ENCODE measurements at regions not wholly inside any gene's neighbourhood (a gene's known extent, or its start where the extent isn't known, plus 50 kb on each side); places are given as distances from the start of the nearest gene placed in this dataset.

- H3K4me1 ChIP-seq (ENCODE audit: insufficient read depth): peaks cover 5% of the 10 kb centered on the region
- H3K4me3 ChIP-seq: no peak overlapping the region
- H3K9me2 ChIP-seq (replicated peaks; ENCODE audit: insufficient read depth): no peaks in the 10 kb centered on the region
- no peak overlapping the region for H3K27ac ChIP-seq
- TF ChIP-seq EZH2phosphoT487 (IDR thresholded peaks at IDR 0.05; ENCODE audit: low read depth, severe bottlenecking, unreplicated experiment) (no peak), CTCF (IDR thresholded peaks at IDR 0.05; ENCODE audit: poor library complexity) (no peak), EZH2 (IDR thresholded peaks at IDR 0.05; ENCODE audit: borderline replicate concordance) (no peak)
- H3K79me2 ChIP-seq: no peaks in the 10 kb centered on the region
- H3K4me2 ChIP-seq: no peak overlapping the region
- no peak overlapping the region for H2AFZ ChIP-seq
- H3K27me3 ChIP-seq: no peaks in the 10 kb centered on the region
- DNase-seq (ENCODE audit: low spot score): no peak
- no peaks in the 10 kb centered on the region for H4K20me1 ChIP-seq (ENCODE audit: insufficient read depth, poor library complexity, severe bottlenecking)
- 89% methylated on average over 10 of the region's 10 CpGs for WGBS (ENCODE audit: low lambda C conversion rate, missing lambda C conversion rate)
- H3K36me3 ChIP-seq (replicated peaks; ENCODE audit: insufficient read depth, low read depth): no peaks in the 10 kb centered on the region
- no peaks in the 10 kb centered on the region for H3K9me3 ChIP-seq (ENCODE audit: low read depth)
These were observed 286.8 kb upstream of the SHH start for GRCh38 chr7:156099085-156099484.

- no peaks in the 10 kb centered on the region for H3K9me2 ChIP-seq (replicated peaks; ENCODE audit: insufficient read depth)
- WGBS (ENCODE audit: low lambda C conversion rate, missing lambda C conversion rate): 82% methylated on average over 20 of the region's 20 CpGs
- no peaks in the 10 kb centered on the region for H4K20me1 ChIP-seq (ENCODE audit: insufficient read depth, poor library complexity, severe bottlenecking)
- TF ChIP-seq CTCF (IDR thresholded peaks at IDR 0.05; ENCODE audit: poor library complexity) (no peak), EZH2phosphoT487 (IDR thresholded peaks at IDR 0.05; ENCODE audit: low read depth, severe bottlenecking, unreplicated experiment) (no peak), EZH2 (IDR thresholded peaks at IDR 0.05; ENCODE audit: borderline replicate concordance) (no peak)
- no peaks in the 10 kb centered on the region for H3K36me3 ChIP-seq (replicated peaks; ENCODE audit: insufficient read depth, low read depth)
- H3K9me3 ChIP-seq (ENCODE audit: low read depth): no peaks in the 10 kb centered on the region
- no peak overlapping the region for H3K4me3 ChIP-seq
- no peak overlapping the region for H3K27ac ChIP-seq
- DNase-seq (ENCODE audit: low spot score): no peak
- peaks cover 5% of the 10 kb centered on the region for H3K4me1 ChIP-seq (ENCODE audit: insufficient read depth)
- no peaks in the 10 kb centered on the region for H3K27me3 ChIP-seq
- H3K4me2 ChIP-seq: no peak overlapping the region
- H3K79me2 ChIP-seq: no peaks in the 10 kb centered on the region
- no peak overlapping the region for H2AFZ ChIP-seq
These were observed 284.7 kb upstream of the SHH start for GRCh38 chr7:156096771-156097538.

- TF ChIP-seq CTCF (IDR thresholded peaks at IDR 0.05; ENCODE audit: poor library complexity): no peak
- no peak for TF ChIP-seq EZH2 (IDR thresholded peaks at IDR 0.05; ENCODE audit: borderline replicate concordance)
- WGBS (ENCODE audit: low lambda C conversion rate, missing lambda C conversion rate): 72% methylated on average over 9 of the region's 9 CpGs
- H3K9me2 ChIP-seq (replicated peaks; ENCODE audit: insufficient read depth): no peaks in the 10 kb centered on the region
- no peaks in the 10 kb centered on the region for H3K9me3 ChIP-seq (ENCODE audit: low read depth)
- no peak overlapping the region for H3K4me3 ChIP-seq
- H3K27me3 ChIP-seq: no peaks in the 10 kb centered on the region
- DNase-seq (ENCODE audit: low spot score): no peak
- peaks cover 5% of the 10 kb centered on the region for H3K4me1 ChIP-seq (ENCODE audit: insufficient read depth)
- H3K27ac ChIP-seq: no peak overlapping the region
- no peaks in the 10 kb centered on the region for H3K79me2 ChIP-seq
- no peaks in the 10 kb centered on the region for H4K20me1 ChIP-seq (ENCODE audit: insufficient read depth, poor library complexity, severe bottlenecking)
- H2AFZ ChIP-seq: no peak overlapping the region
- no peak overlapping the region for H3K4me2 ChIP-seq
- no peaks in the 10 kb centered on the region for H3K36me3 ChIP-seq (replicated peaks; ENCODE audit: insufficient read depth, low read depth)
These were observed 283.8 kb upstream of the SHH start for GRCh38 chr7:156095908-156096539.

All from hepatocyte (in vitro differentiated cells).